ENCODE measurements at regions not wholly inside any gene's neighbourhood (a gene's known extent, or its start where the extent isn't known, plus 50 kb on each side); places are given as distances from the start of the nearest gene placed in this dataset.

- Histone ChIP-seq H3K4me1 (ENCODE audit: control insufficient read depth in 1 of 2, insufficient read depth in 2 of 2, low read length in 2 of 2) (no peaks in the 10 kb centered on the region), H3K79me2 (ENCODE audit: insufficient read depth, low read length) (no peaks in the 10 kb centered on the region), H3K9ac (ENCODE audit: insufficient read depth, low read length, poor library complexity, severe bottlenecking) (no peak overlapping the region), H4K20me1 (ENCODE audit: insufficient read depth, low read length) (no peaks in the 10 kb centered on the region), H3K27ac (ENCODE audit: low read depth in 1 of 2, low read length in 2 of 2) (no peak overlapping the region), H3K4me2 (replicated peaks; ENCODE audit: extremely low read depth, low read length, poor library complexity, severe bottlenecking) (no peak overlapping the region), H3K27me3 (ENCODE audit: control insufficient read depth in 2 of 2, insufficient read depth in 2 of 2, low read length in 2 of 2) (no peaks in the 10 kb centered on the region), H3K36me3 (replicated peaks in 1 of 2; ENCODE audit: control insufficient read depth in 1 of 2, insufficient read depth in 2 of 2, low read length in 2 of 2) (no peaks in the 10 kb centered on the region), H3K9me3 (replicated peaks in 1 of 2; ENCODE audit: control insufficient read depth in 1 of 2, insufficient read depth in 1 of 2, low read length in 2 of 2) (no peaks in the 10 kb centered on the region), H2AFZ (ENCODE audit: insufficient read depth, low read depth, low read length, poor library complexity, severe bottlenecking) (no peak overlapping the region), H3K4me3 (replicated peaks in 1 of 3; ENCODE audit: low read depth in 2 of 3, low read length in 3 of 3) (no peak overlapping the region)
- 93% methylated on average over 3 of the region's 5 CpGs for WGBS (ENCODE audit: insufficient coverage)
- Mint-ChIP-seq H3K9me3 (peaks cover 0 to 5% (median 2%) of the 10 kb centered on the region in 7 donors), H3K36me3 (no peaks in the 10 kb centered on the region), H3K27me3 (ENCODE audit: low read depth in 3 of 3) (peaks cover 0 to 1% (median 0%) of the 10 kb centered on the region in 3 donors), H3K4me1 (no peaks in the 10 kb centered on the region), H3K27ac (no peak overlapping the region), H3K4me3 (no peak overlapping the region)
- no peak for DNase-seq
- no peak for TF ChIP-seq CTCF (IDR thresholded peaks at IDR 0.05)
- intact Hi-C loops (cut with micrococcal nuclease): no loop called here
These were observed 606.3 kb upstream of the PLXNA2 start for GRCh38 chr1:208850442-208850841.

DNA sequence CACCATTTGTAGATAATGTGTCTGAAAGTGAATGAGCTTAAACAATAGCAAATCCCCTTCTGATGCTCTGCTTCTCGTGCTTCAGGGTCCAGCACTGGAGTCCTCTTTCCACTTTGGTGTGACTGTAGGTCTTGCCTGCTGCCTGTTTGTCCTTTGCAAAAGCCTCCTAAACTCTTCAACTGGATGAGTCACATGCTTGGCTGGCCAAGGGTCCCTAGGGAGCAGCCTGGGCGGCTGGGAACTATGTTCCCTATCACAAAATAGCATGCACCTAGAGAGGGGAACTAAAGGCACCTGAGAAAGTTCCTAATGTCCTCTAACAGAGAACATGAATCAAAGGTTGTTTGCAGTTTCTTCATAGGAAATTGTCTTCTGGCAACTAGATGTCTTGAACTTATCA lies 607.2 kb upstream of the PLXNA2 start:
- H3K36me3 ChIP-seq (replicated peaks in 1 of 2; ENCODE audit: control insufficient read depth in 1 of 2, insufficient read depth in 2 of 2, low read length in 2 of 2): no peaks in the 10 kb centered on the region
- no peak overlapping the region for H3K27ac Mint-ChIP-seq
- intact Hi-C loops (cut with micrococcal nuclease): no loop called here
- no peaks in the 10 kb centered on the region for H3K4me1 Mint-ChIP-seq
- no peak for DNase-seq
- H3K27me3 ChIP-seq (ENCODE audit: control insufficient read depth in 2 of 2, insufficient read depth in 2 of 2, low read length in 2 of 2): no peaks in the 10 kb centered on the region
- H3K27me3 Mint-ChIP-seq (ENCODE audit: low read depth in 3 of 3): peaks cover 0 to 1% (median 0%) of the 10 kb centered on the region in 3 donors
- H3K4me1 ChIP-seq (ENCODE audit: control insufficient read depth in 1 of 2, insufficient read depth in 2 of 2, low read length in 2 of 2): no peaks in the 10 kb centered on the region
- no peak overlapping the region for H3K4me3 Mint-ChIP-seq
- H3K4me3 ChIP-seq (replicated peaks in 1 of 3; ENCODE audit: low read depth in 2 of 3, low read length in 3 of 3): no peak overlapping the region
- H3K9me3 Mint-ChIP-seq: peaks cover 0 to 5% (median 2%) of the 10 kb centered on the region in 7 donors
- no peaks in the 10 kb centered on the region for H3K79me2 ChIP-seq (ENCODE audit: insufficient read depth, low read length)
- no peak overlapping the region for H2AFZ ChIP-seq (ENCODE audit: insufficient read depth, low read depth, low read length, poor library complexity, severe bottlenecking)
- no peak overlapping the region for H3K27ac ChIP-seq (ENCODE audit: low read depth in 1 of 2, low read length in 2 of 2)
- H3K9me3 ChIP-seq (replicated peaks in 1 of 2; ENCODE audit: control insufficient read depth in 1 of 2, insufficient read depth in 1 of 2, low read length in 2 of 2): no peaks in the 10 kb centered on the region
- no peak overlapping the region for H3K9ac ChIP-seq (ENCODE audit: insufficient read depth, low read length, poor library complexity, severe bottlenecking)
- H4K20me1 ChIP-seq (ENCODE audit: insufficient read depth, low read length): no peaks in the 10 kb centered on the region
- TF ChIP-seq CTCF (IDR thresholded peaks at IDR 0.05): no peak
- WGBS (ENCODE audit: insufficient coverage): no CpG with 5 or more reads among the region's 2 CpGs
- no peak overlapping the region for H3K4me2 ChIP-seq (replicated peaks; ENCODE audit: extremely low read depth, low read length, poor library complexity, severe bottlenecking)
- no peaks in the 10 kb centered on the region for H3K36me3 Mint-ChIP-seq
